SU-DHL-6 (cell line): ENCODE measurements at regions not wholly inside any gene's neighbourhood (a gene's known extent, or its start where the extent isn't known, plus 50 kb on each side); places are given as distances from the start of the nearest gene placed in this dataset.

Source experiments
- H2AFZ ChIP-seq: fragments of 200-600 bp; sonication (generic); 2 replicates; pipeline ENCODE4 v1.6.1; 2014; ENCODE audit warnings: low read depth, mild to moderate bottlenecking, moderate library complexity, mixed read lengths, antibody characterized with exemption, low read length; ENCODE audit not compliant: severe bottlenecking
- H3F3A ChIP-seq: fragments of 200-600 bp; shearing (Covaris generic); 2 replicates; pipeline ENCODE4 v1.6.0; 2016; ENCODE audit warnings: antibody characterized with exemption, mild to moderate bottlenecking; ENCODE audit not compliant: insufficient read depth
- H3K27ac ChIP-seq: fragments of 200-600 bp; sonication (generic); 2 replicates; pipeline ENCODE4 v1.5.1; 2016; ENCODE audit warnings: low read depth, mild to moderate bottlenecking, low read length, moderate library complexity, mixed read lengths
- H3K27me3 ChIP-seq: fragments of 200-600 bp; sonication (generic), shearing (Covaris generic); 2 replicates; pipeline ENCODE4 v1.6.0; 2014; ENCODE audit warnings: mild to moderate bottlenecking, low read length
- H3K36me3 ChIP-seq: fragments of 200-600 bp; sonication (generic); 2 replicates; pipeline ENCODE4 v1.6.1; 2014; ENCODE audit warnings: mild to moderate bottlenecking, low read length, mixed read lengths
- H3K4me2 ChIP-seq: fragments of 300-600, 200-600 bp; shearing (Covaris generic), sonication (generic); 2 replicates; pipeline ENCODE4 v1.6.0; 2014; ENCODE audit warnings: low read length, low read depth, mild to moderate bottlenecking; ENCODE audit not compliant: poor library complexity, severe bottlenecking
- H3K4me3 ChIP-seq: fragments of 200-600 bp; sonication (generic); 2 replicates; pipeline ENCODE4 v1.5.1; 2014; ENCODE audit warnings: antibody characterized with exemption, low read length, mild to moderate bottlenecking, mixed read lengths; ENCODE audit not compliant: insufficient read depth, poor library complexity, severe bottlenecking
- H3K79me2 ChIP-seq: fragments of 200-600 bp; sonication (generic); 2 replicates; pipeline ENCODE4 v1.6.1; 2014; ENCODE audit warnings: mild to moderate bottlenecking, low read length, moderate library complexity; ENCODE audit not compliant: insufficient read depth
- H3K9ac ChIP-seq: fragments of 200-600 bp; sonication (generic); 2 replicates; pipeline ENCODE4 v1.7.0; 2014; ENCODE audit warnings: mild to moderate bottlenecking, low read length
- H3K9me2 ChIP-seq: fragments of 200-600 bp; sonication (generic); replicated peaks from 2 replicates; pipeline ENCODE4 v1.6.1; 2014; ENCODE audit warnings: low read length; ENCODE audit not compliant: insufficient read depth
- H3K9me3 ChIP-seq: fragments of 200-600 bp; sonication (generic); 2 replicates; pipeline ENCODE4 v1.6.1; 2014; ENCODE audit warnings: low read length, mixed read lengths; ENCODE audit not compliant: insufficient read depth
- H4K20me1 ChIP-seq: fragments of 200-600 bp; sonication (generic); 2 replicates; pipeline ENCODE4 v1.6.1; 2014; ENCODE audit warnings: low read depth, mild to moderate bottlenecking, antibody characterized with exemption, low read length, moderate library complexity, mixed read lengths
- EZH2phosphoT487 ChIP-seq: fragments of 200-600 bp; sonication (generic), shearing (Covaris generic); conservative IDR thresholded peaks from 2 replicates; pipeline ENCODE4 v1.6.1; 2018; ENCODE audit warnings: mild to moderate bottlenecking, antibody characterized with exemption, low read length, moderate library complexity, mixed read lengths
- TF ChIP-seq, protein P1 (sequence below): fragments of 200-600 bp; sonication (generic); IDR thresholded peaks from one replicate; pipeline ENCODE4 v1.5.1; 2017; ENCODE audit warnings: antibody characterized with exemption, mild to moderate bottlenecking, low read length, moderate library complexity; ENCODE audit not compliant: insufficient read depth, poor library complexity, severe bottlenecking

DNA sequence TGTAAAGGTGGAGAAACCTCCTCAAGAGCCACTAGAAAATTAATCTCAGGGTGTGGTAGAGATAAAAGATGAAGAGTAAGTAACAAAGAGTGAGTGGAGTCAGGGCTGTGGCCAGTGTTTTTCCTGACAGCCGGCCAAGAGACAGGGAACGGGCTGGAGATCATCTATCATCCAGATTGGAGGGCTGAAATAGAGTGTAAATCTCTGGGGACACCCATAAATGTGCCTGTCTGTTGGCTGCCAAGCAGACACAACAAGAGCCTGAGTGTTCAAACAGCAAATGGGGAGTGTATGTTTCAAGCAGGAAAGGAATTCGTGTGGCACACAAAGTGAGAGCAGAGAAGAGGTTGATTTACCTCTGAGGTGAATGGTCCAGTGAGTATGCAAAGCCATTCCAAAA lies 326.4 kb upstream of the KHDRBS2 start:
- TF ChIP-seq, protein P1, sequence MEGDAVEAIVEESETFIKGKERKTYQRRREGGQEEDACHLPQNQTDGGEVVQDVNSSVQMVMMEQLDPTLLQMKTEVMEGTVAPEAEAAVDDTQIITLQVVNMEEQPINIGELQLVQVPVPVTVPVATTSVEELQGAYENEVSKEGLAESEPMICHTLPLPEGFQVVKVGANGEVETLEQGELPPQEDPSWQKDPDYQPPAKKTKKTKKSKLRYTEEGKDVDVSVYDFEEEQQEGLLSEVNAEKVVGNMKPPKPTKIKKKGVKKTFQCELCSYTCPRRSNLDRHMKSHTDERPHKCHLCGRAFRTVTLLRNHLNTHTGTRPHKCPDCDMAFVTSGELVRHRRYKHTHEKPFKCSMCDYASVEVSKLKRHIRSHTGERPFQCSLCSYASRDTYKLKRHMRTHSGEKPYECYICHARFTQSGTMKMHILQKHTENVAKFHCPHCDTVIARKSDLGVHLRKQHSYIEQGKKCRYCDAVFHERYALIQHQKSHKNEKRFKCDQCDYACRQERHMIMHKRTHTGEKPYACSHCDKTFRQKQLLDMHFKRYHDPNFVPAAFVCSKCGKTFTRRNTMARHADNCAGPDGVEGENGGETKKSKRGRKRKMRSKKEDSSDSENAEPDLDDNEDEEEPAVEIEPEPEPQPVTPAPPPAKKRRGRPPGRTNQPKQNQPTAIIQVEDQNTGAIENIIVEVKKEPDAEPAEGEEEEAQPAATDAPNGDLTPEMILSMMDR = no peak
- no peak for TF ChIP-seq EZH2phosphoT487
- Histone ChIP-seq H3K9ac (no peak overlapping the region), H3K9me2 (no peaks in the 10 kb centered on the region), H3K79me2 (no peaks in the 10 kb centered on the region), H3K27me3 (no peaks in the 10 kb centered on the region), H3K27ac (no peak overlapping the region), H3K9me3 (no peaks in the 10 kb centered on the region), H3K4me2 (no peak overlapping the region), H3F3A (no peaks in the 10 kb centered on the region), H4K20me1 (no peaks in the 10 kb centered on the region), H3K4me3 (no peak overlapping the region), H3K36me3 (no peaks in the 10 kb centered on the region), H2AFZ (no peak overlapping the region)

DNA sequence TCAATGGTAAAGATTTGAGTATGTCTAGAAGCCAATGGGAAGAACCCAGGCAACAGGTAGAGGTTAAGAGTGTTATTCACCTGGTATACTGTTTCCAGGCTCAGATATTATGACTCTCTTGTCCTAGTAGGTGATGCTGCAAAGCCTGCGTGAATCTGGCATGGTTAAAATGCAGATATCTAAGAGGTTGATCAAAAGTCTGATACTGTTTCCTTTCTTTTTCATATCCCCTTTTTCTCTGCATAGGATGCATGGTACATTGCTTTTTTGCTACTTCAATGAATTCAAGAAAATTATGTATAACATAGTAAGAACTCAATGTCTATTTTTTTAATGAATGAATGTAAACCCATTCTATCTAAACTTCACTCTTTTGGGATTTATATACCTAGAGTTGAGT lies 284.3 kb upstream of the KHDRBS2 start:
- Histone ChIP-seq H3F3A (no peaks in the 10 kb centered on the region), H2AFZ (no peak overlapping the region), H4K20me1 (no peaks in the 10 kb centered on the region), H3K36me3 (no peaks in the 10 kb centered on the region), H3K27me3 (no peaks in the 10 kb centered on the region), H3K9me3 (no peaks in the 10 kb centered on the region), H3K4me2 (no peak overlapping the region), H3K4me3 (no peak overlapping the region), H3K9ac (no peak overlapping the region), H3K79me2 (no peaks in the 10 kb centered on the region), H3K9me2 (no peaks in the 10 kb centered on the region), H3K27ac (no peak overlapping the region)
- TF ChIP-seq, protein P1 = no peak
- TF ChIP-seq EZH2phosphoT487 = no peak

DNA sequence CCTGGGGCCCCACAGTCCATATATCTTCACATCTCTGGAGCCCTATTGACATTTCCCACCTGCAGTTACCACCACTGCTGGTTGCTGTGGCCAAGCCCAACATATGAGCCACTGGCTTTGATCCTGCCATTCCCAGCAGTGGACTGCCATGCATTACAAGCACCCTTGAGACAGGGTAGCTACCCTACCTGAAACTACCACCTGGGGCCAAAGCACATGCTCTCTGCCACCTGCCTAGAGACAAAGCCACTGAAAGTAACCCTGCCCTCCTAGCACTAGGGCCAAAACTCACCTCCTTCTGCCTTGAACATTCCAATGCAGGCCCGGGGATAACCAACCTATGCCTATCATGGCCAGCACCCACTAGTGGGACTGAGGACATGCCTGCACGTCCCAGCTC lies 255.5 kb upstream of the KHDRBS2 start:
- Histone ChIP-seq H3K9me2 (no peaks in the 10 kb centered on the region), H3K4me2 (no peak overlapping the region), H3F3A (no peaks in the 10 kb centered on the region), H3K27ac (no peak overlapping the region), H3K9ac (no peak overlapping the region), H3K79me2 (no peaks in the 10 kb centered on the region), H4K20me1 (no peaks in the 10 kb centered on the region), H2AFZ (no peak overlapping the region), H3K4me3 (no peak overlapping the region), H3K9me3 (no peaks in the 10 kb centered on the region), H3K27me3 (no peaks in the 10 kb centered on the region), H3K36me3 (no peaks in the 10 kb centered on the region)
- TF ChIP-seq EZH2phosphoT487 = no peak
- TF ChIP-seq, protein P1 = no peak

DNA sequence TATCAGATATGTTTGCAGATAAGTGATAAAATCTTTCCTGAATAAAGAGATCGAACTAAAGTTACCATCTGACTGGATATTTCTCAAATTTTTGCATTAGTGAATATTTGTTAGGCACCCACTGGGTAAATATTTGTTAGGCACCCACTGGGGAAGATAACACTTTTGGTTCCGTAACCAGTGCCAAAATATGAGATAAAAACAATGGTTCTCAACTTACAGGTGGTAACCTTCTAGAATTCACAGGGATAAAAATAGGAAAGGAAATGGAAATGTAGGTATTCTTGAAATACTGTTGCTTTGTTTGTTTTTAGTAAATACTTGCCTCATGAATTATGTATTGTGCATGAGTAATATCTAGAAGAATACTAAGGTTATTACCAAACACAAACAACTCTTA lies 245.0 kb upstream of the KHDRBS2 start:
- Histone ChIP-seq H3K9me2 (no peaks in the 10 kb centered on the region), H3K36me3 (no peaks in the 10 kb centered on the region), H3F3A (no peaks in the 10 kb centered on the region), H3K27ac (no peak overlapping the region), H2AFZ (no peak overlapping the region), H3K4me2 (no peak overlapping the region), H3K9me3 (no peaks in the 10 kb centered on the region), H3K79me2 (no peaks in the 10 kb centered on the region), H3K4me3 (no peak overlapping the region), H3K27me3 (no peaks in the 10 kb centered on the region), H3K9ac (no peak overlapping the region), H4K20me1 (no peaks in the 10 kb centered on the region)
- TF ChIP-seq, protein P1 = no peak
- no peak for TF ChIP-seq EZH2phosphoT487
